Adipose tissue (tissue), 3 donors: ENCODE measurements at regions not wholly inside any gene's neighbourhood (a gene's known extent, or its start where the extent isn't known, plus 50 kb on each side); places are given as distances from the start of the nearest gene placed in this dataset.

Source experiments
- H3K27ac ChIP-seq: one replicate; pipeline ENCODE4 v1.5.1; 2013; ENCODE audit warnings: low read depth, low read length
- WGBS, 3 donors: extraction: QIAGEN DNeasy Blood & Tissue Kit; methylation state at CpG; one replicate each; pipeline ENCODE4 v1.1.7; 2013; 5-methylcytosine and 5-hydroxymethylcytosine counted together
- donor health status: healthy with polysubstance abuse.
- donor health status: Bipolar disorder and iron deficiency.
- donor health status: healthy.

GRCh38 chr12:91307957-91308670 is 125.5 kb upstream of the DCN start:
- WGBS, 3 donors, result 7 to 32% (median 13%) methylated on average over 1 of the region's 1 CpG
- H3K27ac ChIP-seq, result no peak overlapping the region

DNA sequence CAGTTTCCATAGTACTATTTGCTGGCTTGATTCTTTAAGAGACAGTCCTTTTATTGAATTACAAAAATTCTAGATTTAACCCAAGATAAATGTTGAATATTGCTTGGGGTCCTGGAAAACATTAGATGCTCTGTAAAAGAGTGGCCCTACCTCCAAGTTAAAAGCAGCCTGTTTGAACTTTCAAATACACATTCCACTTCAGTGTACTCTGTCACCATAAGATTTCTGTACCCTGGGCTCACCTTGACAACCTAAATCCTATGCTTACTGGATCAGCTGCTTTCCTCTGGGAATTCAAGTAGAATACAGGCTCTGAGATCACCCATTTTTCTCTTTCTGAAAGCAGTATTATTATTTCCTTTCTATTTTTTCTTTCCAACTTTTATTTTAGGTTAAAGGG is 107.7 kb upstream of the DCN start:
- H3K27ac ChIP-seq, result no peak overlapping the region

- no peak overlapping the region for H3K27ac ChIP-seq
Measured at GRCh38 chr12:91289906-91290305, 107.3 kb upstream of the DCN start.

GRCh38 chr12:91289072-91289471 is 106.5 kb upstream of the DCN start:
- WGBS, 3 donors, result 18 to 47% (median 36%) methylated on average over 1 of the region's 1 CpG

More at GRCh38 chr12:91289906-91290305, 107.3 kb upstream of the DCN start:
- 47 to 53% (median 48%) methylated on average over 3 of the region's 3 CpGs for WGBS, 3 donors

DNA sequence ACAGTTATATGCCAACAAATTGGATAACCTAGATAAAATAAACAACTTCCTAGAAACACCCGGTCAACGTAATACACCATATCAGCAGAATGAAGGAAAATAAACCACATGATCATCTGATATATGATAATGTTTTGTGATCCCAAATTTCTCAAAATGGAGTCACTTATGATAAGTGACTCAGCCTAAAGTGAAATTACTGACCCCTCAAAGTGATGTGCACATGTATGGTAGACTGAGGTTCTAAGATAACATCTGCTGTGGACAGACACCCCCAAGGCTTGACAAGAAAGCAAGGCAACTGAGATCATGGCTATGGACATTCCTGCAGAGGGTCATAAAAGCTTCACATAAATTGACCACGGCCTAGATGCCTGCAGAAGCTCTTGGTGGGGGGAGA is 105.1 kb upstream of the DCN start:
- 55 to 60% (median 56%) methylated on average over 3 of the region's 3 CpGs for WGBS, 3 donors
- H3K27ac ChIP-seq, result no peak overlapping the region

More at GRCh38 chr12:91289072-91289471, 106.5 kb upstream of the DCN start:
- H3K27ac ChIP-seq, result no peak overlapping the region

DNA sequence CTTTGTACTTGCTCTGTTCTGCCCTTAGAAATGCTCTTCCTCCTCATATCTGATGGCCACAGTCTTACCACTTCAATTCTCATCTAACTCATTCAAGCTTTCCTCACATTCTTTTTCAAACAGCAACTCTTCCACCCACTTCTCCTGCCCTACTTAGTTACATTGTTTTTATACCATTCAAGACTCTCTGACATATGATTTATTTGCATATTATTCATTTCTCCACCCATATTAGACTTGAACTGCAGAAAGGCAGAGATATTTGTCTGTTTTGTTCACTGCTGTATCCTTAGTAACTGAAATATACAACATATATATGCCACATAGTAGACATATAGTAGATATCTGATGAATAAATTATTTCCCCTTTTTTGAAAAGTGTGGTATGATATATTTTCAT is 95.5 kb upstream of the DCN start:
- no peak overlapping the region for H3K27ac ChIP-seq

- no peak overlapping the region for H3K27ac ChIP-seq
- WGBS, 3 donors, result 30 to 51% (median 39%) methylated on average over 2 of the region's 2 CpGs
Measured at GRCh38 chr12:91276509-91276908, 93.9 kb upstream of the DCN start.

DNA sequence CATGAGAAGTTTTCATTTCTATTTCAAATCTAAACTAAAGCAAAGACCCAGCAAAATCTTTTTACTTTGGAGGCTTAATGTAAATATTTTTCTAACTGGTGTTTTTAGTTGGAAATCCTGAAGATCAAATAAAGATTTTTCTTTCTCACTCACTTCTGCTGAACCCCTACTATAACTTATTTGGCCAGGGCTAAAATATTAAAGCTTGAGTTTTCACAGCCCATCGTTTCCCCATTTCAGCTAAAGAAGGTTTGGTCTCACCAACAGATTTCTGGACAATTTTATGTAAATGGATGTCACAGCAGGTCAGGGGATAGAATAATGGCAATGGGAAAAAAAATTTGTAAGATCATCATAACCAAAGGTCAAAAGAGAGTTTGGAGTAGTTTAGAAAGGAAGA is 92.7 kb upstream of the DCN start:
- no peak overlapping the region for H3K27ac ChIP-seq
- 25 to 59% (median 58%) methylated on average over 1 of the region's 1 CpG for WGBS, 3 donors

DNA sequence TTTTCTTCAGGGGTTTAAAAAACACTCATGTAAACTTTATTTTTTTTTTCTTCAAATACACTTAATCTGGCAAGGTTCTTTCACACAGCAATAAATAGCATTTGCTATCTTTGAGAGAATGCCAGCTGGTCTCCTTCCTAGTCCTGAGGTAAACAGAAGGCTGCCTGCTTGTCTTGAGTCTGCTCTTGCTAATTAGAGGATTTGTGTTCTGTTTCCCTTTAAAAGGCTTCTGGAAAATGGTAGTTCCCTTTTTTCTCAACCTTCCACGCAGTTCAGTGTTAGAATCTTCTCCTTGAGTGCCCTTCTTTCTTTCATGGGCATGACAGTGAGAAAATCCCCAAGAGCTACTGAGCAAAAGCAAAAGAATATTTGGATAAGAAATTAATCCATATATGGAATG is 92.3 kb upstream of the DCN start:
- 3 to 11% (median 6%) methylated on average over 1 of the region's 1 CpG for WGBS, 3 donors
- no peak overlapping the region for H3K27ac ChIP-seq

- 56 to 77% (median 67%) methylated on average over 5 of the region's 5 CpGs for WGBS, 3 donors
- no peak overlapping the region for H3K27ac ChIP-seq
Measured at GRCh38 chr12:91273560-91273959, 90.9 kb upstream of the DCN start.

- WGBS, 3 donors, result 73 to 85% (median 78%) methylated on average over 4 of the region's 4 CpGs
- no peak overlapping the region for H3K27ac ChIP-seq
Measured at GRCh38 chr12:91272461-91273063, 89.9 kb upstream of the DCN start.

DNA sequence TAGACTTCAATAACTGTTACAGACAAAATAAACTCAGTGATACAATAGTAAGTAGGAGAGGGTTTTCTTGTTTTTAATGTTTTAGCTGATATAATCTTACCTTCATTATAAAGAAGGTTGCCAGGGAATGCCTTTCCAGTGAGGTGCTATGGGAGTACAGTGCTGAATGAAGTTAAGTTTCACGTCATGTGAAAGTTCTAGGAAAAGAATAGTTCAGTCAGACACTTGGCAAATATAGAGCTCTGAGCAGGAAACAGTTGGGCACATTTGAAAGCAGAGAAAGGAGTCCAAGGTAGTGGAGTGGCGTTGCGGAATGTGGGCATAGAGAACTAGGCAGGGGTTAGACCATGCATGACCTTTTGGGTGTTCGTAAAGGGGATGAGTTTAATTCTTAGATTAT is 88.6 kb upstream of the DCN start:
- 73 to 79% (median 78%) methylated on average over 4 of the region's 4 CpGs for WGBS, 3 donors
- H3K27ac ChIP-seq, result no peak overlapping the region

- H3K27ac ChIP-seq, result no peak overlapping the region
Measured at GRCh38 chr12:91267039-91267438, 84.4 kb upstream of the DCN start.

- 68 to 86% (median 85%) methylated on average over 2 of the region's 2 CpGs for WGBS, 3 donors
- no peak overlapping the region for H3K27ac ChIP-seq
Measured at GRCh38 chr12:91264178-91264577, 81.6 kb upstream of the DCN start.

DNA sequence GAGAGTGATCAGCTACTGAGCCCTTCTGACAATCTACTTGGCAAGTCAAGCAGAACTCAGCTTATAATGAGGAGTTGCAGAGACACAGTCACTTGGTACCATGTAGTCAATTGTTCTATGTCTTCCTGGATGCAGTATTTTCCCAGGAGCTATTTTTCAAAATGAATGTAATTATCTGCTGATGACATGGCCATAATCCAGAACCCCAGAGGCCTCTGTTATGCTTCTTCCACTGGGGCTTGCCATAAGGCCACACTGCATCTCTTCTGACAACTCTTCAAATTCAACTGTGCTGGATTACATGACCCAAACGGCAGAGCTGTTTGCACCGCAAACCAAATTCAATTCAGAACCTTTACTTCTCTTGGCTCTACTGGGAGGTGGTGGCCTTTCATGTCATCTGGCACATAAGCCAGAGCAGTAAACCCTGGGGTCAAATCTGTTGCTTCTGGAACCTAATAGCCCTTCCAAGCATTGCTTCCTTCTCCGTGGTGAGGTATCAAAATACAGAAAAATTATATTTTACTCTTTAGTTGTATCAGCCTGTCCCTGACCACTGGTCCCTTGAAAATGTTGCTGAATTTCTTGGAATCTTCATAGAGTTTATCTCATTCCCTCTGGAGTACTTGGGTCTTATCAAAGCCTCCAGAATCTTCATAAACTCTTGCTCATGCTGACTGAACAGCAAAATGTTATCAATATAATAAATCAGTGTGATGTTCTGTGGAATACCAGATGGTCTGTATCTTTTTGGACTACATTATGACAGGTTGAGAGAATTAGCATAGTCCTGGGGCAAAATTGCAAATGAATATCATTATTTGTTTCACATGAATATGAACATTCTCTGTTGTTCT is 79.4 kb upstream of the DCN start:
- WGBS, 3 donors, result 46 to 77% (median 70%) methylated on average over 3 of the region's 3 CpGs
- H3K27ac ChIP-seq, result no peak overlapping the region

DNA sequence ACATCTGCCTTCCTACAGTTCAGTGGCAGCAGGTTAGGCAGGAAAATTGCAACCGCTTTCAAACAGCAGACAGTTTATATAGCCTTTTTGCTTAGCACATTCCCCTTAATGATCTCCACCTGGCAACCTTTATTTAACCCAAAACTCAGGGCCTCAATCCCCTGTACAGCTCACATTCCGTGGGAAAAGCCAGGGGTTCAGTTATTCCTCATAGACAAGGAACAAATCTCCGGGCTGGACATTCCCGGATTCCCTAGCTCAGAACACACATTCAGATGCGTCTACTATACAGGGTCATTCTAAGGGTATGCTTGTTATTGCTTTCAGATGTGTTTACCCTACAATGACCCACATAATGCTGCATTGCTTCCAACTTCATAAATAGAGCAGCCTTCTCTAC is 73.8 kb upstream of the DCN start:
- H3K27ac ChIP-seq, result no peak overlapping the region
- WGBS, 3 donors, result 65 to 77% (median 76%) methylated on average over 5 of the region's 5 CpGs

DNA sequence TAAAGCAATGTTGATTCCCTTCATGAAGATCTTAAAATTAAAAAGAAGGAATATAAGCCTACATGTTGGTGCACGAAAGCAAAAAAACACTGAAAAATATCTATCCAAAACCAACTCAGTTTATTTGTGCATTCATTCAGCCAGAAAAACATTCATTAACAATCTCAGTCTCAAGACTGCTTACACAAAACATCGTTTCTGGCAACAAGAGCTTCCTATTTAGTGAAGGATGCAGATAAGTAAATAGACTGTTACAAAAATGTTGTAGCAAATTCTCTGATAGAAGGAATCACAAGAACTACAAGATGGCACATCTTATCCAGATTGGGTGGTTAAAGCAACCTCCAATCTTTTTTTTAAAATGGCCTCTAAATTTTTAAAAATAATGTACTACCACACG is 69.7 kb upstream of the DCN start:
- 60 to 71% (median 61%) methylated on average over 3 of the region's 3 CpGs for WGBS, 3 donors
- no peak overlapping the region for H3K27ac ChIP-seq

DNA sequence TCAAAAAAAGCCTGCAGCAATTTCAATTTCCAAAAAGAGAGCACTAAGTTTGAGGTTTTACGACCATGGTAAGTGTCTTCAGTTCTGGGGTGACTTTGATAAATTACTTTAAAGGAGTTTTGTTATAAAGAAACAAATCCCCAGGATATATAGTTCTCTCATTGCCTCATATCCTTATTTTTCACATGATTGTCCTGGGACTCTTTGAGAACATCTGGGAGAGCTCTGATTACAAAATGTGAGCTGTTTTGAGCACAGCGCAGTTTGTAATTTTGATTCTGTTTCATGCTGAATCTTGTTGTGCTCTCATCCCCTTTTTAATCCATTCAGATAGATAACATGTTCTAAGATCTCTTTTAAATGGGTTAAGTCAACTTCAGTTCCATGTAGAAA is 67.7 kb upstream of the DCN start:
- no peak overlapping the region for H3K27ac ChIP-seq
- 58 to 66% (median 62%) methylated on average over 2 of the region's 2 CpGs for WGBS, 3 donors

DNA sequence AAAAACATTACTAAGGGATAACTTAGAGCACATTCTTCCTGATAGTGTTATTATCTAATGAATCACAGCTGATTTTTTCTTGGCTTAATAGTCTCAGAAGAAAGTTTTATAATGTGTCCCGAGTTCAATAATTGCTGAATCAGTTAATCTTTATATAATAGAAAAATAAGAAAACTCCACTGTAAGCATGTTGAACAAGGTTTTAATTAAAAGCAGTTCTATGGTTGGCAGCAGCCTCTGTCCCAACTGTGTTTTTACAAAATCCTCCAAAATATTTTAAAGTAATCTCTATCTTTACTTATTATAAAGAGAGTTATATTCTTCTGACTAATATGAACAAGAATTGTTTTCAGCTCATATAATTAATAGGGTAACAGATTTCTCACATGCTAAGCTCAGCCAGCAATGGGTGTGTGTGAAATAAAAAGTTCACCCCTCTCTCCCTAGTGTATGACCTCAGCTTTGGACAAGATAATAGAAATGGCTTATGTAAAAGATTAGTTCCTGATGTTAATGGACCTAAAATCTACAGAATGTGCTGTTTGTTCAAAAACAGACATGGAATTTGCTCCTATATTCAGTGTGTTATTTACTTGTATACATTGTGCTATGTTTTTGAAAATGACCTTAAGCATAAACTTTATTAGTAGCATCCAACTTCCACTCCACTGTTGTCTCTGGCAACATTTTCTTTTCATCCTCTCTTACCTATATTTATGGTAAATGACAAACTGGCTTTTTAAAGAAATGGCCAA is 67.1 kb upstream of the DCN start:
- H3K27ac ChIP-seq, result no peak overlapping the region
- 38 to 63% (median 47%) methylated on average over 1 of the region's 1 CpG for WGBS, 3 donors
